Endothelial cell of umbilical vein (primary cell): ENCODE measurements at regions not wholly inside any gene's neighbourhood (a gene's known extent, or its start where the extent isn't known, plus 50 kb on each side); places are given as distances from the start of the nearest gene placed in this dataset.

Source experiments
- BruUV-seq: library from RNA; stranded (reverse); fragments of 400-500 nt; replicated peaks from 2 replicates; lab custom pipeline; 2021; lab: Mats Ljungman, UMichigan
- CTCF ChIA-PET: fragments of 300-600, 350-600 bp; sonication (Branson Sonifier 250); formaldehyde crosslinking; loops from one replicate; lab custom pipeline; 2021; ENCODE audit warnings: antibody characterized with exemption, inconsistent platforms; lab: Charles Lee
- POLR2A ChIA-PET: fragments of 300-600, 350-600 bp; sonication (Branson Sonifier 250); formaldehyde crosslinking; loops from one replicate; lab custom pipeline; 2021; ENCODE audit warnings: antibody characterized with exemption, inconsistent platforms; lab: Charles Lee
- DNase-seq: peaks from one replicate; pipeline ENCODE4 v3.0.0-alpha.2; 2011; ENCODE audit warnings: low read depth, low spot score
- FAIRE-seq: peaks from 2 replicates; lab custom pipeline; 2011; peaks lifted over from hg19 to GRCh38; lab: Jason Lieb, UNC
- H2AFZ ChIP-seq: 2 replicates; pipeline ENCODE4 v1.6.0; 2012; ENCODE audit warnings: low read depth, low read length, control low read depth, inconsistent platforms
- H3K27ac ChIP-seq: 2 replicates; pipeline ENCODE4 v1.5.1; 2011; ENCODE audit warnings: low read depth, mild to moderate bottlenecking, control low read depth, low read length, moderate library complexity; ENCODE audit not compliant: insufficient read depth
- H3K27me3 ChIP-seq, 2 experiments: 2 replicates each; pipeline versions ENCODE4 v1.6.0 to v1.6.1; 2011; ENCODE audit warnings: low read length in 2 of 2, mixed read lengths in 1 of 2; ENCODE audit not compliant: control insufficient read depth in 2 of 2, insufficient read depth in 2 of 2
- H3K36me3 ChIP-seq, 2 experiments: 2 replicates in 1 of 2; 3 replicates in 1 of 2; pipeline ENCODE4 v1.5.1; 2011; ENCODE audit warnings: low read length in 2 of 2, mild to moderate bottlenecking in 1 of 2, moderate library complexity in 1 of 2; ENCODE audit not compliant: control insufficient read depth in 2 of 2, insufficient read depth in 2 of 2; ENCODE audit errors: extremely low read depth in 1 of 2
- H3K4me1 ChIP-seq: 3 replicates; pipeline ENCODE4 v1.5.1; 2011; ENCODE audit warnings: mild to moderate bottlenecking, low read length; ENCODE audit not compliant: control insufficient read depth, insufficient read depth; ENCODE audit errors: extremely low read depth
- H3K4me2 ChIP-seq: 2 replicates; pipeline ENCODE4 v1.6.1; 2011; ENCODE audit warnings: low read length, control low read depth, mixed read lengths; ENCODE audit not compliant: insufficient read depth
- H3K4me3 ChIP-seq, 3 experiments: fragments of 200-600 bp in 1 of 3; sonication (generic), shearing (Covaris generic) in 1 of 3; replicated peaks in 1 of 3; 2 replicates each; pipeline ENCODE4 v1.5.1; 2011 to 2016; ENCODE audit warnings: control low read depth in 3 of 3, low read length in 3 of 3, mild to moderate bottlenecking in 2 of 3, inconsistent platforms in 1 of 3, low read depth in 1 of 3, moderate library complexity in 1 of 3; ENCODE audit not compliant: insufficient read depth in 1 of 3
- H3K79me2 ChIP-seq: 2 replicates; pipeline ENCODE4 v1.6.0; 2012; ENCODE audit warnings: low read length, inconsistent platforms; ENCODE audit not compliant: control insufficient read depth, insufficient read depth
- H3K9ac ChIP-seq: replicated peaks from 2 replicates; pipeline ENCODE3; 2011; ENCODE audit warnings: low read length, control low read depth; ENCODE audit not compliant: insufficient read depth; ENCODE audit errors: extremely low read depth
- H3K9me1 ChIP-seq: replicated peaks from 3 replicates; pipeline ENCODE4 v1.6.0; 2011; ENCODE audit warnings: mild to moderate bottlenecking, low read length; ENCODE audit not compliant: control insufficient read depth, insufficient read depth; ENCODE audit errors: extremely low read depth
- H3K9me3 ChIP-seq: replicated peaks from 2 replicates; pipeline ENCODE4 v1.5.1; 2012; ENCODE audit warnings: low read length, inconsistent platforms; ENCODE audit not compliant: control insufficient read depth, insufficient read depth
- H4K20me1 ChIP-seq: replicated peaks from 2 replicates; pipeline ENCODE3; 2011; ENCODE audit warnings: mild to moderate bottlenecking, low read length; ENCODE audit not compliant: control insufficient read depth, insufficient read depth; ENCODE audit errors: extremely low read depth
- CTCF ChIP-seq, 2 donors: IDR thresholded peaks; 1 replicate in 1 of 2; 2 replicates in 1 of 2; pipeline ENCODE4 v1.5.1; 2011; ENCODE audit warnings: low read length in 2 of 2, mild to moderate bottlenecking in 2 of 2, moderate library complexity in 2 of 2, control low read depth in 1 of 2, inconsistent platforms in 1 of 2, low read depth in 1 of 2; ENCODE audit not compliant: insufficient read depth in 1 of 2; ENCODE audit errors: extremely low read depth in 1 of 2
- EZH2 ChIP-seq: IDR thresholded peaks from 2 replicates; pipeline ENCODE4 v1.6.1; 2012; ENCODE audit warnings: borderline replicate concordance, low read depth, mild to moderate bottlenecking, moderate library complexity, low read length, inconsistent platforms; ENCODE audit not compliant: severe bottlenecking
- FOS ChIP-seq: IDR thresholded peaks from 2 replicates; pipeline ENCODE4 v1.6.1; 2011; ENCODE audit warnings: mild to moderate bottlenecking, low read length, moderate library complexity, borderline replicate concordance; ENCODE audit not compliant: insufficient read depth
- JUN ChIP-seq: IDR thresholded peaks from 2 replicates; pipeline ENCODE4 v1.6.1; 2011; ENCODE audit warnings: borderline replicate concordance, low read depth; ENCODE audit not compliant: insufficient read length, insufficient read depth
- MYC ChIP-seq: IDR thresholded peaks from one replicate; pipeline ENCODE4 v1.6.1; 2011; ENCODE audit warnings: mild to moderate bottlenecking, low read depth, low read length
- POLR2A ChIP-seq: IDR thresholded peaks from 2 replicates; pipeline ENCODE4 v1.6.1; 2012; ENCODE audit warnings: low read depth, mild to moderate bottlenecking, control low read depth, low read length
- POLR2AphosphoS5 ChIP-seq: IDR thresholded peaks from 2 replicates; pipeline ENCODE4 v1.6.1; 2012; ENCODE audit warnings: low read depth, mild to moderate bottlenecking, control low read depth, low read length, moderate library complexity; ENCODE audit not compliant: insufficient read depth
- dilution Hi-C: fragments of 300-500 bp; cut with MboI; formaldehyde crosslinking; loops from one replicate; pipeline ENCODE4 v1.15.0; 2019; ENCODE audit warnings: low sequenced_read_pairs; ENCODE audit not compliant: extremely low pct_ligation_motif_present
- intact Hi-C: fragments of 100-400 bp; cut with micrococcal nuclease; formaldehyde crosslinking; loops from one replicate; pipeline ENCODE4 v1.10.0; 2022
- TF ChIP-seq, protein P1 (sequence below): IDR thresholded peaks from 2 replicates; pipeline ENCODE4 v1.6.1; 2011; ENCODE audit not compliant: insufficient read depth, insufficient read length

DNA sequence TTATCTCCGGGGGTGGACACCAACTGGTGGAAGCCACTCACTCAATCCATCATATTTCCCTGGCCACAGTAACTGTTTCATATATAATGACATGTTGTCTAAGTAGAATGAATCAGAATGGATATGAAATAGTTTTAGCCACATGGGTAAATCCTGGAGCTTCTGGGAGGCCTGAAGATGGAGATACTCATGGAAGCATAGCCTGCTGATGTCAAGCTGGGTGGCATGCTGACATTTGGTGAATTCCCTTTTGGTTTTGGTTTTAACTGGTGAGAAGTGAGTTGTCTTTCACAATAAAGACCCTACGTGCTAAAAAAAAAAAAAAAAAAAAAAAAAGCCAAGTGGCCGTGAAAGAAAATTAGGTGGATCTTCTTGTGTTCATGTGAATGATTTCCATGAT is 105.3 kb upstream of the ITGA6 start:
- ChIA-PET POLR2A (no interaction called here), CTCF (no interaction called here)
- no peaks in the 10 kb centered on the region for H3K79me2 ChIP-seq
- no peak overlapping the region for H3K27ac ChIP-seq
- dilution Hi-C loops: no loop called here
- peaks cover 2% of the 10 kb centered on the region for H3K4me1 ChIP-seq
- BruUV-seq: no TSS peak
- H3K9me3 ChIP-seq: no peaks in the 10 kb centered on the region
- H2AFZ ChIP-seq: no peak overlapping the region
- DNase-seq: no peak
- no peaks in the 10 kb centered on the region for H3K9me1 ChIP-seq
- H3K4me2 ChIP-seq: no peak overlapping the region
- intact Hi-C loops: no loop called here
- no peaks in the 10 kb centered on the region for H3K27me3 ChIP-seq
- FAIRE-seq: no peak
- H4K20me1 ChIP-seq: no peaks in the 10 kb centered on the region
- H3K4me3 ChIP-seq: no peak overlapping the region
- no peak overlapping the region for H3K9ac ChIP-seq
- TF ChIP-seq, protein P1, sequence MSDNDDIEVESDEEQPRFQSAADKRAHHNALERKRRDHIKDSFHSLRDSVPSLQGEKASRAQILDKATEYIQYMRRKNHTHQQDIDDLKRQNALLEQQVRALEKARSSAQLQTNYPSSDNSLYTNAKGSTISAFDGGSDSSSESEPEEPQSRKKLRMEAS: no peak
- TF ChIP-seq MYC (no peak), POLR2AphosphoS5 (no peak), FOS (no peak), POLR2A (no peak), JUN (no peak), CTCF (IDR thresholded peaks at IDR 0.05; ENCODE audit: extremely low read depth in 1 of 2, insufficient read depth in 1 of 2, low read depth in 1 of 2, low read length in 2 of 2) (no peak), EZH2 (no peak)
- no peaks in the 10 kb centered on the region for H3K36me3 ChIP-seq
